Heart left ventricle (tissue), 16 donors: ENCODE measurements at regions not wholly inside any gene's neighbourhood (a gene's known extent, or its start where the extent isn't known, plus 50 kb on each side); places are given as distances from the start of the nearest gene placed in this dataset.

Experiments used
- ATAC-seq, 4 donors: fragments of 200-7000 bp; cut with Tn5 transposase; one replicate each; pipeline ENCODE4 v1.9.1; 2020 to 2022; ENCODE audit warnings: moderate library complexity in 4 of 4, mild to moderate bottlenecking in 3 of 4, moderate number of reproducible peaks in 1 of 4
- DNase-seq, 5 donors: peaks; one replicate each; pipeline ENCODE4 v3.0.0-alpha.2; 2020
- H3K27ac ChIP-seq, 12 donors: fragments of 200-600 bp; sonication (generic) in 4 of 12; one replicate each; pipeline versions ENCODE4 v1.5.0 to v1.8.0; 2016 to 2022; ENCODE audit warnings: mild to moderate bottlenecking in 2 of 12
- H3K27me3 ChIP-seq, 9 donors: fragments of 200-600 bp; sonication (generic) in 2 of 9; one replicate each; pipeline versions ENCODE4 v1.5.1 to v1.8.0; 2016 to 2022; ENCODE audit warnings: mild to moderate bottlenecking in 3 of 9
- H3K36me3 ChIP-seq, 9 donors: fragments of 200-600 bp; sonication (generic) in 2 of 9; one replicate each; pipeline versions ENCODE4 v1.5.0 to v1.8.0; 2018 to 2022; ENCODE audit warnings: mild to moderate bottlenecking in 2 of 9
- H3K4me1 ChIP-seq, 12 donors: fragments of 200-600 bp; sonication (generic) in 4 of 12; one replicate each; pipeline versions ENCODE4 v1.5.0 to v1.8.0; 2016 to 2022; ENCODE audit warnings: mild to moderate bottlenecking in 3 of 12
- H3K4me3 ChIP-seq, 12 donors: fragments of 200-600 bp; sonication (generic) in 4 of 12; one replicate each; pipeline versions ENCODE4 v1.5.0 to v1.8.0; 2017 to 2022; ENCODE audit warnings: mild to moderate bottlenecking in 9 of 12, moderate library complexity in 4 of 12
- H3K9me3 ChIP-seq, 12 donors: fragments of 200-600 bp; sonication (generic) in 4 of 12; one replicate each; pipeline versions ENCODE4 v1.5.0 to v1.8.0; 2016 to 2022; ENCODE audit warnings: mild to moderate bottlenecking in 1 of 12
- CTCF ChIP-seq, 12 donors: fragments of 200-600 bp; sonication (generic) in 4 of 12; IDR thresholded peaks; one replicate each; pipeline versions ENCODE4 v1.5.0 to v1.8.0; 2018 to 2022; ENCODE audit warnings: antibody characterized with exemption in 12 of 12, mild to moderate bottlenecking in 5 of 12
- POLR2A ChIP-seq, 2 donors: fragments of 450-650 bp; IDR thresholded peaks; one replicate each; pipeline ENCODE4 v1.6.1; 2017; ENCODE audit warnings: antibody characterized with exemption in 2 of 2, mild to moderate bottlenecking in 2 of 2, moderate library complexity in 2 of 2
- WGBS, 4 donors: extraction: QIAGEN DNeasy Blood & Tissue Kit in 2 of 4; methylation state at CpG; one replicate each; pipeline versions ENCODE4 v1.1.5 to v1.1.7; 2013 to 2018; 5-methylcytosine and 5-hydroxymethylcytosine counted together
- intact Hi-C, 10 donors: fragments of 100-400 bp; cut with DNase I; formaldehyde crosslinking; loops; one replicate each; pipeline versions ENCODE4 v1.11.1 to v1.14.2; 2022
- donor health status: ischemic (EF 13 %, LVEDD 7.1; RV severe dilation, severe dysfunction).
- donor health status: healthy with polysubstance abuse.
- donor health status: DM: no; HTN: yes; CAD: no.
- donor health status: DM: no; HTN: no; CAD: no.
- donor health status: ischemic (EF 25% LVEDD 6.9; RV normal size, moderate dysfunction).
- donor health status: ischemic (EF 25% LVEDD 5.7; RV mildly dilated, moderate dysfunction).
- donor health status: healthy.
- donor health status: DM: yes; HTN: yes; CAD: no.
- donor health status: ischemic (EF 35%, LVEDD 5.7; RV mildly dilated, moderate dysfunction).
- donor health status: nonischemic (EF 11% LVEDD 7.7; RV severe dilation, severe dysfunction).
- donor health status: DM: yes; HTN: yes; CAD: no.
- donor health status: PGD.
- donor health status: ischemic (EF 29% LVEDD 5.4; RV normal size, mild dysfunction).
- donor health status: nonischemic (EF 23%, LVEDD 6.1; RV moderate dilation, normal function).

- Histone ChIP-seq H3K4me3 (no peak overlapping the region), H3K27ac (no peak overlapping the region), H3K27me3 (no peaks in the 10 kb centered on the region), H3K9me3 (peaks cover 0 to 20% (median 0%) of the 10 kb centered on the region in 12 donors), H3K4me1 (peaks cover 0 to 8% (median 0%) of the 10 kb centered on the region in 12 donors), H3K36me3 (no peaks in the 10 kb centered on the region)
- TF ChIP-seq POLR2A (IDR thresholded peaks at IDR 0.05), result no peak
- intact Hi-C loops, result no loop called here
- DNase-seq, result no peak
- ATAC-seq, result no peak
These were observed 339.3 kb downstream of the BCKDHB start for GRCh38 chr6:80445751-80446150.

- ATAC-seq, result no peak
- no peak overlapping the region for H3K27ac ChIP-seq
- H3K9me3 ChIP-seq, result peaks cover 0 to 20% (median 0%) of the 10 kb centered on the region in 12 donors
- no peak overlapping the region for H3K4me3 ChIP-seq
- no peaks in the 10 kb centered on the region for H3K27me3 ChIP-seq
- H3K4me1 ChIP-seq, result no peaks in the 10 kb centered on the region
- intact Hi-C loops, result no loop called here
- DNase-seq, result no peak
- no peaks in the 10 kb centered on the region for H3K36me3 ChIP-seq
- no peak for TF ChIP-seq POLR2A (IDR thresholded peaks at IDR 0.05)
- TF ChIP-seq CTCF (IDR thresholded peaks at IDR 0.05), result no peak
These were observed 335.9 kb downstream of the BCKDHB start for GRCh38 chr6:80442366-80442765.

DNA sequence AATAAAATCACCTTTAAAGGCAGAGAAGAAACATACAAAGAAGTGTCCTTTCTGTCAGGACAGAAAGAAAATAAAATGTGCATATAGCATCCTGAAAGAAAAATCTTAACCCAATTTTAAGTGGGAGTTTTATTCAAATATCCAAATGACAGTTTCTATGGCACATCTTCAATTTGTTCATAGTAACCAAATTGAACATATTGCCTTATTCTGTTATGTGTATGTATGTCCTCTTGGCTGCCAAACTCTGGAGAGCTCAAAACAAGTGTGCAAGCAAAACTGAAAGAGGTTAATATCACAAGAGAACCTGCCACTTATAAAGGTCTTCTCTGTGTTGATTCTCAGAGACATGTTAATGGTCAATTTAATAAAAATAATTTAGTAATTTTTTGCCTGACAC lies 334.7 kb downstream of the BCKDHB start:
- Histone ChIP-seq H3K36me3 (no peaks in the 10 kb centered on the region), H3K4me1 (no peaks in the 10 kb centered on the region), H3K9me3 (peaks cover 0 to 13% (median 0%) of the 10 kb centered on the region in 12 donors), H3K27ac (no peak overlapping the region), H3K27me3 (no peaks in the 10 kb centered on the region), H3K4me3 (no peak overlapping the region)
- no peak for TF ChIP-seq POLR2A (IDR thresholded peaks at IDR 0.05)
- TF ChIP-seq CTCF (IDR thresholded peaks at IDR 0.05), result no peak
- DNase-seq, result no peak
- no peak for ATAC-seq
- intact Hi-C loops, result no loop called here

- Histone ChIP-seq H3K36me3 (no peaks in the 10 kb centered on the region), H3K27me3 (no peaks in the 10 kb centered on the region), H3K9me3 (peaks cover 0 to 8% (median 0%) of the 10 kb centered on the region in 12 donors), H3K4me3 (no peak overlapping the region), H3K4me1 (no peaks in the 10 kb centered on the region), H3K27ac (no peak overlapping the region)
- no peak for TF ChIP-seq POLR2A (IDR thresholded peaks at IDR 0.05)
- no peak for DNase-seq
- no peak for ATAC-seq
- 63 to 71% (median 69%) methylated on average over 6 of the region's 6 CpGs for WGBS, 4 donors
- intact Hi-C loops, result no loop called here
These were observed 334.1 kb downstream of the BCKDHB start for GRCh38 chr6:80440496-80441115.

GRCh38 chr6:80439721-80440470 lies 333.4 kb downstream of the BCKDHB start:
- Histone ChIP-seq H3K27me3 (no peaks in the 10 kb centered on the region), H3K4me1 (no peaks in the 10 kb centered on the region), H3K9me3 (peaks cover 0 to 3% (median 0%) of the 10 kb centered on the region in 12 donors), H3K36me3 (no peaks in the 10 kb centered on the region), H3K27ac (no peak overlapping the region), H3K4me3 (no peak overlapping the region)
- intact Hi-C loops, result no loop called here
- ATAC-seq (no peak), DNase-seq (no peak)
- TF ChIP-seq CTCF (IDR thresholded peaks at IDR 0.05) (no peak), POLR2A (IDR thresholded peaks at IDR 0.05) (no peak)
